OCI-LY1 (cell line): ENCODE measurements at regions not wholly inside any gene's neighbourhood (a gene's known extent, or its start where the extent isn't known, plus 50 kb on each side); places are given as distances from the start of the nearest gene placed in this dataset.

Experiments used
- H2AFZ ChIP-seq: fragments of 200-600 bp; sonication (generic), shearing (Covaris generic); 2 replicates; pipeline ENCODE4 v1.6.0; 2014; ENCODE audit warnings: antibody characterized with exemption, mild to moderate bottlenecking, low read length
- H3F3A ChIP-seq: fragments of 200-600 bp; sonication (generic), shearing (Covaris generic); 2 replicates; pipeline ENCODE4 v1.6.0; 2014; ENCODE audit warnings: mild to moderate bottlenecking, antibody characterized with exemption, low read length, moderate library complexity; ENCODE audit not compliant: insufficient read depth
- H3K27ac ChIP-seq: fragments of 200-600 bp; sonication (generic); 2 replicates; pipeline ENCODE4 v1.5.1; 2014; ENCODE audit warnings: low read length, mixed run types, mild to moderate bottlenecking, low read depth; ENCODE audit not compliant: poor library complexity, severe bottlenecking
- H3K27me3 ChIP-seq: fragments of 200-600 bp; sonication (generic); 2 replicates; pipeline ENCODE4 v1.6.0; 2014; ENCODE audit warnings: antibody characterized with exemption, mild to moderate bottlenecking, low read length, moderate library complexity; ENCODE audit not compliant: insufficient read depth
- H3K36me3 ChIP-seq: fragments of 200-600 bp; sonication (generic); 2 replicates; pipeline ENCODE4 v1.6.1; 2014; ENCODE audit warnings: mild to moderate bottlenecking, antibody characterized with exemption, low read length, moderate library complexity, mixed read lengths; ENCODE audit not compliant: insufficient read depth
- H3K4me1 ChIP-seq: fragments of 200-600 bp; sonication (generic); 2 replicates; pipeline ENCODE4 v1.5.1; 2014; ENCODE audit warnings: mild to moderate bottlenecking, low read length, moderate library complexity; ENCODE audit not compliant: insufficient read depth, severe bottlenecking
- H3K4me2 ChIP-seq: fragments of 200-600 bp; sonication (generic), shearing (Covaris generic); 2 replicates; pipeline ENCODE4 v1.6.1; 2014; ENCODE audit warnings: low read length
- H3K4me3 ChIP-seq: fragments of 200-600 bp; sonication (generic); 2 replicates; pipeline ENCODE4 v1.5.1; 2014; ENCODE audit warnings: low read length, low read depth, mild to moderate bottlenecking, mixed read lengths; ENCODE audit not compliant: poor library complexity, severe bottlenecking
- H3K79me2 ChIP-seq: fragments of 200-600 bp; shearing (Covaris generic); 2 replicates; pipeline ENCODE4 v1.6.1; 2016; ENCODE audit warnings: mixed run types, low read length, mixed read lengths; ENCODE audit not compliant: insufficient read depth
- H3K9ac ChIP-seq: fragments of 200-600 bp; sonication (generic), shearing (Covaris generic); 2 replicates; pipeline ENCODE4 v1.6.1; 2014; ENCODE audit warnings: mild to moderate bottlenecking, low read length, mixed read lengths
- H3K9me2 ChIP-seq: fragments of 200-600 bp; sonication (generic), shearing (Covaris generic); 2 replicates; pipeline ENCODE4 v1.6.1; 2014; ENCODE audit warnings: low read depth, mild to moderate bottlenecking, low read length, mixed read lengths
- H3K9me3 ChIP-seq: fragments of 200-600 bp; shearing (Covaris generic); 2 replicates; pipeline ENCODE4 v1.6.1; 2014; ENCODE audit warnings: low read length, mixed read lengths
- H4K20me1 ChIP-seq: fragments of 200-600 bp; sonication (generic), shearing (Covaris generic); 2 replicates; pipeline ENCODE4 v1.6.0; 2016; ENCODE audit warnings: mild to moderate bottlenecking, low read length; ENCODE audit not compliant: insufficient read depth
- CTCF ChIP-seq: fragments of 200-600 bp; sonication (generic), shearing (Covaris generic); IDR thresholded peaks from 2 replicates; pipeline ENCODE4 v1.5.1; 2017; ENCODE audit warnings: mild to moderate bottlenecking, antibody characterized with exemption, low read length, moderate library complexity, mixed read lengths
- EZH2 ChIP-seq: fragments of 200-600 bp; sonication (generic), shearing (Covaris generic); IDR thresholded peaks from 2 replicates; pipeline ENCODE4 v1.8.0; 2017; ENCODE audit warnings: borderline replicate concordance, mixed run types, mild to moderate bottlenecking, antibody characterized with exemption, low read length, moderate library complexity, mixed read lengths

GRCh38 chr2:144715992-144716391, 196.1 kb upstream of the ZEB2 start:
- no peaks in the 10 kb centered on the region for H3K36me3 ChIP-seq
- H3K9me2 ChIP-seq, result no peaks in the 10 kb centered on the region
- no peaks in the 10 kb centered on the region for H3K79me2 ChIP-seq
- H3F3A ChIP-seq, result no peaks in the 10 kb centered on the region
- H2AFZ ChIP-seq, result no peak overlapping the region
- H4K20me1 ChIP-seq, result no peaks in the 10 kb centered on the region
- H3K27me3 ChIP-seq, result no peaks in the 10 kb centered on the region
- TF ChIP-seq EZH2 (no peak), CTCF (no peak)
- H3K4me1 ChIP-seq, result peaks cover 32% of the 10 kb centered on the region
- no peak overlapping the region for H3K9ac ChIP-seq
- no peak overlapping the region for H3K4me2 ChIP-seq
- H3K27ac ChIP-seq, result no peak overlapping the region
- H3K4me3 ChIP-seq, result no peak overlapping the region
- H3K9me3 ChIP-seq, result peaks cover 10% of the 10 kb centered on the region

GRCh38 chr2:144713410-144713809, 193.5 kb upstream of the ZEB2 start:
- no peak overlapping the region for H3K27ac ChIP-seq

GRCh38 chr2:144712550-144712940, 192.6 kb upstream of the ZEB2 start:
- Histone ChIP-seq H3K4me3 (no peak overlapping the region), H3K4me1 (peaks cover 66% of the 10 kb centered on the region), H3F3A (no peaks in the 10 kb centered on the region), H3K9me3 (no peaks in the 10 kb centered on the region), H3K36me3 (no peaks in the 10 kb centered on the region), H3K27me3 (no peaks in the 10 kb centered on the region), H3K9ac (no peak overlapping the region), H3K9me2 (no peaks in the 10 kb centered on the region), H3K79me2 (no peaks in the 10 kb centered on the region), H4K20me1 (no peaks in the 10 kb centered on the region), H2AFZ (no peak overlapping the region), H3K27ac (no peak overlapping the region), H3K4me2 (no peak overlapping the region)
- no peak for TF ChIP-seq EZH2
- no peak for TF ChIP-seq CTCF

More at GRCh38 chr2:144713410-144713809, 193.5 kb upstream of the ZEB2 start:
- Histone ChIP-seq H3K4me2 (no peak overlapping the region), H3K9ac (no peak overlapping the region), H3K4me3 (no peak overlapping the region), H2AFZ (no peak overlapping the region), H3K9me3 (peaks cover 6% of the 10 kb centered on the region), H3K4me1 (peaks cover 58% of the 10 kb centered on the region), H4K20me1 (no peaks in the 10 kb centered on the region), H3K36me3 (no peaks in the 10 kb centered on the region), H3K79me2 (no peaks in the 10 kb centered on the region), H3K27me3 (no peaks in the 10 kb centered on the region), H3F3A (no peaks in the 10 kb centered on the region), H3K9me2 (no peaks in the 10 kb centered on the region)
- TF ChIP-seq CTCF (no peak), EZH2 (no peak)
